ENCODE measurements at regions not wholly inside any gene's neighbourhood (a gene's known extent, or its start where the extent isn't known, plus 50 kb on each side); places are given as distances from the start of the nearest gene placed in this dataset.

DNA sequence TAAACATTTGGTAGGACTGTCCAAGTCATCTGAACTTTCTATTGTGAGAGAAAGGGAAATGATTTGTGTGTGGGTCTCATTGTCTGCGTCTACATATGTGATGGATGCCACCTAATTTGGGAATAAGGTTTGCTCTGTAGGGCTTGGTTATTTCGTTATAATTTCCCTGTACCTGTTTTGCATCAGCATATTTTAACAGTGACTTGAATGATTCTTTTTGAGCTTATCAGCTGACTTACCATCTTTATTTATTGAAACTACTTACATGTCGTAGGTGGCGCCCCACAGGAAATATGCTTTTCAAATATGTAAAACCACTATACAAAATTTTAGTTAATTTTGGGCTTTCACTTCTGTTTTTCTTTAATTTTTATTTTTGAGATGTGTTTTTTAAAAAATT, 56.5 kb upstream of the BCAT1 start:
- ChIA-PET POLR2A (ENCODE audit: partially characterized antibody) (interaction anchor here (0.6 kb wide), 1 partner anchor 193 kb away, joined by 3 read pairs; no protein-coding TSS in a partner anchor), CTCF (ENCODE audit: partially characterized antibody) (interaction anchor here (0.6 kb wide), 1 partner anchor 170 kb away, joined by 3 read pairs; no protein-coding TSS in a partner anchor)
- Histone ChIP-seq H3K56ac (replicated peaks; ENCODE audit: insufficient read length, low read depth, low read length) (no peak overlapping the region), H4K8ac (ENCODE audit: extremely low read depth, insufficient read depth, low read length) (no peak overlapping the region), H3K79me1 (ENCODE audit: low read depth, low read length) (no peaks in the 10 kb centered on the region), H3K27me3 (replicated peaks in 1 of 4; ENCODE audit: control insufficient read depth in 3 of 4, extremely low read depth in 1 of 4, insufficient read depth in 3 of 4, low read length in 3 of 4) (no peaks in the 10 kb centered on the region), H3K18ac (ENCODE audit: extremely low read depth, low read length) (no peak overlapping the region), H2BK5ac (ENCODE audit: low read depth, low read length) (no peak overlapping the region), H2AFZ (ENCODE audit: low read length) (no peak overlapping the region), H3K23me2 (ENCODE audit: low read depth, low read length) (no peaks in the 10 kb centered on the region), H3K79me2 (ENCODE audit: control insufficient read depth in 1 of 2, insufficient read depth in 2 of 2, low read length in 2 of 2) (no peaks in the 10 kb centered on the region), H3K9ac (replicated peaks in 1 of 4; ENCODE audit: extremely low read depth in 1 of 4, low read depth in 3 of 4, low read length in 3 of 4) (no peak overlapping the region), H4K5ac (ENCODE audit: insufficient read length, low read depth, low read length) (no peak overlapping the region), H4K20me1 (replicated peaks in 1 of 2; ENCODE audit: control insufficient read depth in 1 of 2, insufficient read depth in 2 of 2, low read length in 2 of 2) (no peaks in the 10 kb centered on the region), H3K4me1 (replicated peaks in 1 of 4; ENCODE audit: control insufficient read depth in 3 of 4, insufficient read depth in 4 of 4, low read length in 3 of 4) (no peaks in the 10 kb centered on the region), H4K91ac (replicated peaks; ENCODE audit: insufficient read length, low read length) (no peak overlapping the region), H3K27ac (ENCODE audit: low read depth, low read length) (no peak overlapping the region), H2BK20ac (ENCODE audit: low read length) (no peak overlapping the region), H3K14ac (ENCODE audit: insufficient read length) (no peak overlapping the region), H3K4me2 (ENCODE audit: insufficient read depth in 1 of 2, low read depth in 2 of 2, low read length in 2 of 2) (no peak overlapping the region), H3K9me3 (ENCODE audit: insufficient read depth in 2 of 2, low read depth in 1 of 2, low read length in 1 of 2) (no peaks in the 10 kb centered on the region), H2BK12ac (ENCODE audit: low read depth, low read length) (no peak overlapping the region), H3K4ac (replicated peaks; ENCODE audit: insufficient read length, low read depth, low read length) (no peak overlapping the region), H2BK120ac (replicated peaks; ENCODE audit: low read depth, low read length) (no peak overlapping the region), H3K36me3 (ENCODE audit: control insufficient read depth in 2 of 4, insufficient read depth in 4 of 4, low read length in 3 of 4) (no peaks in the 10 kb centered on the region), H3K4me3 (ENCODE audit: extremely low read depth in 1 of 4, insufficient read depth in 2 of 4, low read depth in 3 of 4, low read length in 4 of 4) (no peak overlapping the region), H3K23ac (ENCODE audit: insufficient read length) (no peak overlapping the region), H2AK5ac (ENCODE audit: low read depth, low read length) (no peak overlapping the region), H2BK15ac (ENCODE audit: low read length) (no peak overlapping the region)
- no peak for TF ChIP-seq EP300 (IDR thresholded peaks at IDR 0.05; ENCODE audit: borderline replicate concordance in 1 of 2, low read depth in 2 of 2, low read length in 2 of 2)
- TF ChIP-seq, protein P1, sequence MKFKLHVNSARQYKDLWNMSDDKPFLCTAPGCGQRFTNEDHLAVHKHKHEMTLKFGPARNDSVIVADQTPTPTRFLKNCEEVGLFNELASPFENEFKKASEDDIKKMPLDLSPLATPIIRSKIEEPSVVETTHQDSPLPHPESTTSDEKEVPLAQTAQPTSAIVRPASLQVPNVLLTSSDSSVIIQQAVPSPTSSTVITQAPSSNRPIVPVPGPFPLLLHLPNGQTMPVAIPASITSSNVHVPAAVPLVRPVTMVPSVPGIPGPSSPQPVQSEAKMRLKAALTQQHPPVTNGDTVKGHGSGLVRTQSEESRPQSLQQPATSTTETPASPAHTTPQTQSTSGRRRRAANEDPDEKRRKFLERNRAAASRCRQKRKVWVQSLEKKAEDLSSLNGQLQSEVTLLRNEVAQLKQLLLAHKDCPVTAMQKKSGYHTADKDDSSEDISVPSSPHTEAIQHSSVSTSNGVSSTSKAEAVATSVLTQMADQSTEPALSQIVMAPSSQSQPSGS (IDR thresholded peaks at IDR 0.05; ENCODE audit: low read length): no peak
- TF ChIP-seq EGR1 (IDR thresholded peaks at IDR 0.05; ENCODE audit: borderline replicate concordance, low read depth, low read length): no peak
- DNase-seq (ENCODE audit: low read depth in 1 of 2, low spot score in 2 of 2): no peak
- FAIRE-seq: no peak
- WGBS, 2 experiments (ENCODE audit: extremely low coverage in 1 of 2, insufficient coverage in 1 of 2, insufficient read length in 1 of 2, insufficient replicate concordance in 2 of 2, low coverage in 1 of 2, low lambda C conversion rate in 2 of 2, missing lambda C conversion rate in 1 of 2): 94% methylated on average over 4 of the region's 4 CpGs; no CpG with 5 or more reads in 1 of the 2 experiments
